H54 (cell line): ENCODE measurements at regions not wholly inside any gene's neighbourhood (a gene's known extent, or its start where the extent isn't known, plus 50 kb on each side); places are given as distances from the start of the nearest gene placed in this dataset.
"Not testable (repeated sequence)": the region's sequence is repeated elsewhere in the genome, so short reads cannot be mapped to it uniquely, and the experiment has no call there.

ENCODE experiments used
- DNase-seq: peaks from one replicate; pipeline ENCODE4 v3.0.0; 2011; ENCODE audit warnings: low spot score, mixed read lengths; ENCODE audit not compliant: insufficient read length
- FAIRE-seq: peaks from 3 replicates; lab custom pipeline; 2011; peaks lifted over from hg19 to GRCh38; lab: Jason Lieb, UNC
- POLR2A ChIP-seq: IDR thresholded peaks from 2 replicates; pipeline ENCODE4 v1.6.1; 2011; ENCODE audit warnings: low read depth, mild to moderate bottlenecking, low read length

GRCh38 chr11:81825346-81825745 is 908.3 kb downstream of the FAM181B start:
- no peak for TF ChIP-seq POLR2A

GRCh38 chr11:81819462-81819861 is 914.2 kb downstream of the FAM181B start:
- FAIRE-seq = no peak
- no peak for DNase-seq
- no peak for TF ChIP-seq POLR2A

More at GRCh38 chr11:81825346-81825745, 908.3 kb downstream of the FAM181B start:
- FAIRE-seq (no peak), DNase-seq (no peak)

GRCh38 chr11:81804858-81805257 is 928.8 kb downstream of the FAM181B start:
- DNase-seq (no peak), FAIRE-seq (no peak)
- no peak for TF ChIP-seq POLR2A

GRCh38 chr11:81802591-81802990 is 931.1 kb downstream of the FAM181B start:
- no peak for TF ChIP-seq POLR2A
- no peak for DNase-seq
- FAIRE-seq = no peak

- no peak for TF ChIP-seq POLR2A
- FAIRE-seq = no peak
- no peak for DNase-seq
Measured at GRCh38 chr11:81792416-81792815, 941.2 kb downstream of the FAM181B start.

- DNase-seq = no peak
- peak; percentile 15 for FAIRE-seq
- TF ChIP-seq POLR2A = no peak
Measured at GRCh38 chr11:81787584-81788049, 946.0 kb downstream of the FAM181B start.

GRCh38 chr11:81772166-81772565 is 961.5 kb downstream of the FAM181B start:
- no peak for TF ChIP-seq POLR2A
- no peak for FAIRE-seq
- DNase-seq = no peak

GRCh38 chr11:81769906-81770305 is 963.8 kb downstream of the FAM181B start:
- not testable (repeated sequence) for DNase-seq, FAIRE-seq

- FAIRE-seq (no peak), DNase-seq (no peak)
- no peak for TF ChIP-seq POLR2A
Measured at GRCh38 chr11:81756864-81757595, 976.6 kb downstream of the FAM181B start.

- no peak for TF ChIP-seq POLR2A
- no peak for FAIRE-seq
- no peak for DNase-seq
Measured at GRCh38 chr11:81749245-81749644, 984.4 kb downstream of the FAM181B start.

GRCh38 chr11:81744336-81745116 is 989.1 kb downstream of the FAM181B start:
- no peak for TF ChIP-seq POLR2A
- no peak for DNase-seq
- FAIRE-seq = no peak

- FAIRE-seq = no peak
- TF ChIP-seq POLR2A = no peak
- DNase-seq = no peak
Measured at GRCh38 chr11:81725701-81726100, 1008.0 kb downstream of the FAM181B start.

GRCh38 chr11:81717695-81718094 is 1016.0 kb downstream of the FAM181B start:
- FAIRE-seq (no peak), DNase-seq (no peak)
- no peak for TF ChIP-seq POLR2A

- DNase-seq = no peak
- TF ChIP-seq POLR2A = no peak
- no peak for FAIRE-seq
Measured at GRCh38 chr11:81707881-81708280, 1025.8 kb downstream of the FAM181B start.
